ENCODE measurements at regions not wholly inside any gene's neighbourhood (a gene's known extent, or its start where the extent isn't known, plus 50 kb on each side); places are given as distances from the start of the nearest gene placed in this dataset.

DNA sequence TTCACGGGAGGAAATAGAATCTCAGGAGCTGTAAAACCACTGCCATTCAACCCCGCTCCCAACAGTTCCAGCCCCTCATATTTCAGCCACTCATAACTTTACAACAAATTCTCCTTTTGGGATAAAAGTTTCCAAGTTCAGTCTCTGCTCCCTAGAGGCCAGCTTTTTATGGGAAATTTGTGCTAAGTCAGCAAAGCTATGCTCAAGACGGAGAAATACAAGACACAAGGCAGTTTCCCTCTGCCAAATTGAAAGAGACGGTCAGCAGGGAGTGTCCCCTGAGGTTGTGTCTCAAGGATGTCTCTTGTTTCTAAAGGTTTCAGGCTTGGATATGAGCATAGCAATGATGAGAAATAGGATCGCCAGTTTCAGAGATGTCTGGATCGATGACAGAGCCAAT, 608.6 kb downstream of the CCDC171 start:
- no peak overlapping the region for H3K4me3 ChIP-seq (IDR thresholded peaks at IDR 0.05; ENCODE audit: insufficient read depth, low read depth, low read length)
- no peak overlapping the region for H3K27ac ChIP-seq
- H3K79me2 ChIP-seq (ENCODE audit: insufficient read depth, low read depth), result no peaks in the 10 kb centered on the region
- no peak overlapping the region for H3K9ac ChIP-seq
- no peak overlapping the region for H3K4me2 ChIP-seq
- TF ChIP-seq, protein P1, sequence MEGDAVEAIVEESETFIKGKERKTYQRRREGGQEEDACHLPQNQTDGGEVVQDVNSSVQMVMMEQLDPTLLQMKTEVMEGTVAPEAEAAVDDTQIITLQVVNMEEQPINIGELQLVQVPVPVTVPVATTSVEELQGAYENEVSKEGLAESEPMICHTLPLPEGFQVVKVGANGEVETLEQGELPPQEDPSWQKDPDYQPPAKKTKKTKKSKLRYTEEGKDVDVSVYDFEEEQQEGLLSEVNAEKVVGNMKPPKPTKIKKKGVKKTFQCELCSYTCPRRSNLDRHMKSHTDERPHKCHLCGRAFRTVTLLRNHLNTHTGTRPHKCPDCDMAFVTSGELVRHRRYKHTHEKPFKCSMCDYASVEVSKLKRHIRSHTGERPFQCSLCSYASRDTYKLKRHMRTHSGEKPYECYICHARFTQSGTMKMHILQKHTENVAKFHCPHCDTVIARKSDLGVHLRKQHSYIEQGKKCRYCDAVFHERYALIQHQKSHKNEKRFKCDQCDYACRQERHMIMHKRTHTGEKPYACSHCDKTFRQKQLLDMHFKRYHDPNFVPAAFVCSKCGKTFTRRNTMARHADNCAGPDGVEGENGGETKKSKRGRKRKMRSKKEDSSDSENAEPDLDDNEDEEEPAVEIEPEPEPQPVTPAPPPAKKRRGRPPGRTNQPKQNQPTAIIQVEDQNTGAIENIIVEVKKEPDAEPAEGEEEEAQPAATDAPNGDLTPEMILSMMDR (conservative IDR thresholded peaks at IDR 0.05; ENCODE audit: low read depth, low read length), result no peak
- H3K36me3 ChIP-seq (ENCODE audit: insufficient read depth), result no peaks in the 10 kb centered on the region
- no peak overlapping the region for H2AFZ ChIP-seq (ENCODE audit: low read depth)
- H3K4me1 ChIP-seq (ENCODE audit: low read depth, poor library complexity, severe bottlenecking), result no peaks in the 10 kb centered on the region
- no peaks in the 10 kb centered on the region for H3K27me3 ChIP-seq (ENCODE audit: insufficient read depth, low read depth)
- no peaks in the 10 kb centered on the region for H4K20me1 ChIP-seq (ENCODE audit: insufficient read depth)

DNA sequence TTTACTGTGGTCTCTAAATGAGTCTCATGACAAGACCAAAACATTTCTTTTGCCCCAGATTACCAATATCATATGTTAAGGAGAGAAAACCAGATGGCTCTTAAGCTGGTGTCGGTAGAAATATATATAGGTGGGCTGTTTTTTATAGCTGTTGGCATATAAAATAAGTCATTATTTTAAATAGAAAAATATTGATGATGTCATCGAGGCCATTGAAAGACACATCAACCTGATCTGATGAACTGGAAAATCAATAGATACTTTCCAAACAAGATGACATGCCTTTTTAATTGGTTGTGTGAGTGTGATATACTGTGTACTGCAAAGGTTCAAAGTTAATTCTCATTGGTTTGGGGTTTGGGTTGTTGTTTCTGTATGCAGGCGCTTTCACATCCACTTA, 617.3 kb downstream of the CCDC171 start:
- Histone ChIP-seq H3K36me3 (ENCODE audit: insufficient read depth) (no peaks in the 10 kb centered on the region), H3K4me1 (ENCODE audit: low read depth, poor library complexity, severe bottlenecking) (no peaks in the 10 kb centered on the region), H3K4me3 (IDR thresholded peaks at IDR 0.05; ENCODE audit: insufficient read depth, low read depth, low read length) (no peak overlapping the region), H3K4me2 (no peak overlapping the region), H3K27ac (no peak overlapping the region), H3K9ac (no peak overlapping the region), H3K79me2 (ENCODE audit: insufficient read depth, low read depth) (no peaks in the 10 kb centered on the region), H3K27me3 (ENCODE audit: insufficient read depth, low read depth) (no peaks in the 10 kb centered on the region), H2AFZ (ENCODE audit: low read depth) (no peak overlapping the region), H4K20me1 (ENCODE audit: insufficient read depth) (no peaks in the 10 kb centered on the region)
- TF ChIP-seq, protein P1 (conservative IDR thresholded peaks at IDR 0.05; ENCODE audit: low read depth, low read length), result no peak

DNA sequence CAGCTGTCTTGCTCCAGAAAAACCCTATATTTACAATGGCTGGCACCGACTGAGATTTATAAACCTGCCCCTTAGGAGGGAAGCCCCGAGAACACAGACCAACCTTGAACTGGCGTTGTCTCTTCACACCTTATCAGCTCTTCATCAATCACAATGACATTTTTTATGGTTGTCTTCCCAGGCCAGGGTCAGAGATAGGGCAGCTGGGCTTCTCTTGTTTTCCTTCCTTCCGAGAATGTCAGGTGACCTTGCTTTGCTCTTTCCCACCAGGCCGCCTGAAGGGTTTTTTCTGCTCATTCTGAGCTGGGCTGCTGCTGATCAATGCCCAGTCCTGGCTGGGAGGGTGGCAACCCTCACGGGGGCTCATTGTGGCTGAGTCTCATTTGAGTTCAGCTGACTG, 619.1 kb downstream of the CCDC171 start:
- Histone ChIP-seq H3K36me3 (ENCODE audit: insufficient read depth) (no peaks in the 10 kb centered on the region), H4K20me1 (ENCODE audit: insufficient read depth) (no peaks in the 10 kb centered on the region), H3K4me3 (IDR thresholded peaks at IDR 0.05; ENCODE audit: insufficient read depth, low read depth, low read length) (no peak overlapping the region), H3K4me1 (ENCODE audit: low read depth, poor library complexity, severe bottlenecking) (no peaks in the 10 kb centered on the region), H2AFZ (ENCODE audit: low read depth) (no peak overlapping the region), H3K27me3 (ENCODE audit: insufficient read depth, low read depth) (no peaks in the 10 kb centered on the region), H3K4me2 (no peak overlapping the region), H3K9ac (no peak overlapping the region), H3K27ac (no peak overlapping the region), H3K79me2 (ENCODE audit: insufficient read depth, low read depth) (no peaks in the 10 kb centered on the region)
- TF ChIP-seq, protein P1 (conservative IDR thresholded peaks at IDR 0.05; ENCODE audit: low read depth, low read length), result no peak

DNA sequence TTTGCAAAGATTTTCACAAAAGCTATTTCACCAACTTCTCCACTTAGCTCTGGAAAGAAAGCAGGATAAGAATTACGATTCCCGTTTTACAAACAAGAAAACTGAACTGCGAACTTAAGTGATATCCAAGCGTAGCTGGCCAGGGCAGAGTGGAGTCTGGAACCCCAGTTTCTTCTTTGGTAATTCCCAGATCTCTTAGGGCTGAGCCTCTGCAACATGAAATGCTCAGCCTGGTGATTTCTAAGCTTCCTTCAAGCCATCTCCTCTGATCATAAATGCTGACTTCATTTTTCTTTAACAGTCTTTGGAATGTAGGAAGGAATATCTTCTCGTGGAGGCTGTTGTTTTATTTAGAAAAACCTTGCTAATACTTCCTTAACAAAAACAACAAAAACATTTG, 620.0 kb downstream of the CCDC171 start:
- Histone ChIP-seq H3K4me3 (IDR thresholded peaks at IDR 0.05; ENCODE audit: insufficient read depth, low read depth, low read length) (no peak overlapping the region), H2AFZ (ENCODE audit: low read depth) (no peak overlapping the region), H4K20me1 (ENCODE audit: insufficient read depth) (no peaks in the 10 kb centered on the region), H3K4me2 (no peak overlapping the region), H3K4me1 (ENCODE audit: low read depth, poor library complexity, severe bottlenecking) (peaks cover 2% of the 10 kb centered on the region), H3K9ac (no peak overlapping the region), H3K36me3 (ENCODE audit: insufficient read depth) (no peaks in the 10 kb centered on the region), H3K27ac (no peak overlapping the region), H3K79me2 (ENCODE audit: insufficient read depth, low read depth) (no peaks in the 10 kb centered on the region), H3K27me3 (ENCODE audit: insufficient read depth, low read depth) (no peaks in the 10 kb centered on the region)
- TF ChIP-seq, protein P1 (conservative IDR thresholded peaks at IDR 0.05; ENCODE audit: low read depth, low read length), result no peak

Measured in KMS-11 (cell line).